NCI-H1417 (cell line): ENCODE measurements at regions not wholly inside any gene's neighbourhood (a gene's known extent, or its start where the extent isn't known, plus 50 kb on each side); places are given as distances from the start of the nearest gene placed in this dataset.
"Not testable (repeated sequence)": the region's sequence is repeated elsewhere in the genome, so short reads cannot be mapped to it uniquely, and the experiment has no call there.

Experiments
- DNase-seq, 3 experiments: peaks; one replicate each; lab custom pipeline; 2025; lab: John Stamatoyannopoulos, UW

- no peak for DNase-seq
Observed at GRCh38 chr7:104074529-104074928, 85.1 kb upstream of the RELN start.

- DNase-seq = not testable (repeated sequence)
Observed at GRCh38 chr7:104071641-104072040, 82.2 kb upstream of the RELN start.

DNA sequence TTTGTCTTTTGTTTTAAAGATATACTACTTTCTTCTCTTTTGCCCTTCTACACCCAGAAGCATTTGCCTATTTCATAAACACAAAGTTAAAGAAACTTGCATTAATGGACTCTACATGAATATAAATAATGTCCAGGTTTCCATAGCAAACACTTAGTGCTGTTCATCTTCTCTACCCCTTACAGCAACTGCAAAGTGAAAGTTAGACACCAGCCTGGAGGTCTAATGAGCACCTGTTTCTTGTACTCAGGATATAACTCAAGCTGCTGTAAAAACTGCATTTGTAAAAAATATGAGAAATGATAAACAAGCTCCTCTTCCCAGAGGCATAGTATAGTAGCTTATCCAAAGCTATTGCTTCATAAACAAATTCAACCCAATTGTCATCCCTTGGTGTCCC is 76.0 kb upstream of the RELN start:
- no peak for DNase-seq

DNA sequence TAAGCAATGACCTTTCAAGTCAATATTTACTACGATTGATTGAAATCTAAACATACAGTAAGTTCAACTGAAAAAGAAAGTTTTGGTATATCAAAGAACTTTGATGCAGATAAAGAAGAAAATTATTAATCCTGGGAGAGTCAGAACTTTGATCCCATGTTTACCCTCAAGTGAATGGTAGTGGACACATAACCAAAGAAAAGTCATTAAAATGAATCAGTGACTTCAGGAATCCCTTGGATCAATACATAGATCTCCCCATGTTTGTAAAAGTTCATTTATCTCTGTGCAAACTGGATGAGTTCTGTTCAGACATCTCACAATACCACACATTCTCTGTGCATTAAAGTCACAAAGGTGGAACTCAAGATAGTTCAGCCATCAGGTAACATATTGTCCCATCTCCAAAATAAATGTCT is 75.5 kb upstream of the RELN start:
- DNase-seq = no peak

DNA sequence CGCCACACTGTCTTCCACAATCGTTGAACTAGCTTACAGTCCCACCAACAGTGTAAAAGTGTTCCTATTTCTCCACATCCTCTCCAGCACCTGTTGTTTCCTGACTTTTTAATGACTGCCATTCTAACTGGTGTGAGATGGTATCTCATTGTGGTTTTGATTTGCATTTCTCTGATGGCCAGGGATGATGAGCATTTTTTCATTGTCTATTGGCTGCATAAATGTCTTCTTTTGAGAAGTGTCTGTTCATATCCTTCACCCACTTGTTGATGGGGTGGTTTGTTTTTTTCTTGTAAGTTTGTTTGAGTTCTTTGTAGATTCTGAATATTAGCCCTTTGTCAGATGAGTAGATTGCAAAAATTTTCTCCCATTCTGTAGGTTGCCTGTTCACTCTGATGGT is 74.3 kb upstream of the RELN start:
- DNase-seq = not testable (repeated sequence)

DNA sequence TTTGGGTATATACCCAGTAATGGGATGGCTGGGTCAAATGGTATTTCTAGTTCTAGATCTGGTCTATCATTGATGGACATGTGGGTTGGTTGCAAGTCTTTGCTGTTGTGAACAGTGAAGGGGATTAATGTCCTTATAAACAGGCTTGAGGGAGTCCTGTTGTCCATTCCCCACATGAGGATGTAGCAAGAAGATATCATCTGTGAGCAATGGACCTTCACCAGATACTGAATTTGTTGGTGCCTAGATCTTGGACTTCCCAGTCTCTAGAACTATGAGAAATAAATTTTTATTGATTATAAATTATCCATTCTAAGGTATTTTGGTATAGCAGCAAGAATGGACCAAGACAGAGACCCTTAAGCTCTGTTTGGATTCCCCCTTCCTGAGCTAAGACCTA is 72.2 kb upstream of the RELN start:
- DNase-seq = no peak

GRCh38 chr7:104059837-104060236 is 70.4 kb upstream of the RELN start:
- DNase-seq = not testable (repeated sequence)

DNA sequence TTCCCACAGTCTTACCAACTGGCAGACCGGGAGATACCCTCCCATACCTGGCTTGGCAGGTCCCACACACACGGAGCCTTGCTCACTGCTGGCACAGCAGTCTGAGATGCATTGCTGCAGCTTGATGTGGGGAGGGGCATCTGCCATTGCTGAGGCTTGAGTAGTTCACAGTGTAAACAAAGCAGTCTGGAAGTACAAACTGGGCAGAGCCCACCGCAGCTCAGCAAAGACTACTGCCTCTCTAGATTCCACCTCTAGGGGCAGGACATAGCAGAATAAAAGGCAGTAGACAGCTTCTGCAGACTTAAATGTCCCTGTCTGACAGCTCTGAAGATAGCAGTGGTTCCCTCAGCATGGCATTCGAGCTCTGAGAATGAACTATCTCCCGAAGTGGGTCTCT is 69.6 kb upstream of the RELN start:
- DNase-seq = no peak

DNA sequence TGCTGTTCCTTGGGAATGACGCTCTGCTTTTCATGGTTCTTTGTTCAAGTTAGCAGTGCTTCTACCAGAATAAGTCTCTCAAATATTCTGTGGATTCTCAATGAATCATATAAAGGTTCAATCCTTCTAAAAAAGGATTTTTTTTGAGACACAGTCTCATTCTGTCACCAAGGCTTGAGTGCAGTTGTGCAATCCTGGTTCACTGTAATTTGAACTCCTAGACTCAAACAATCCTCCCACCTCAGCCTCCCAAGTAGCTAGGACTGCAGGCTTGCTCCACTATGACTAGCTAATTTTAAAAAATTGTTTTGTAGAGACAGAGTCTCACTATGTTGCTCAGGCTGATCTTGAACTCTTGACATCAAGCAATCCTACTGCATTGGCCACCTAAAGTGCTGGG is 64.9 kb upstream of the RELN start:
- no peak for DNase-seq

GRCh38 chr7:104052979-104053378 is 63.5 kb upstream of the RELN start:
- DNase-seq = no peak

DNA sequence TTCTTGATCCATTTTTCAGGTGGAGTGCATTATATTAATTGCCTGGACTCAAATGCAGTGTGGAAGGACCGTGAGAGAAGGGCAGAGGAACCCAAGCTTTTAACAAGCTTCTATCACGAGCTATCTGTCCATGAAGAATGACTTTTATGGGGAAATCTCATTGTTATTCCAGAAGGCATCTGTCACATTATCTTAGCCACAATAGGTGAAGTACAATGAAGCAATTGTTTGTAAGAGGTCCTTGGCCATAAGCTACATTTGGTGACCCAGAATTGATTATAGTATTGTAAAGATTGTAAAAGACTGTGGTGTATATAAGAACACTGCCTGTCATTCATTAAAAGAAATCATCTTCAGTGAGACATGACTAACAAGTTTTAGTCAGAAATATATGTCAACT is 58.6 kb upstream of the RELN start:
- peak in 1 of 3 experiments; percentile 9 for DNase-seq

GRCh38 chr7:104045183-104045582 is 55.7 kb upstream of the RELN start:
- no peak for DNase-seq

GRCh38 chr7:104040666-104041065 is 51.2 kb upstream of the RELN start:
- DNase-seq = peak; percentile 26 to 64 (median 55)

GRCh38 chr7:104039363-104039762 is 49.9 kb upstream of the RELN start:
- DNase-seq = peak in 1 of 3 experiments; percentile 14
